ENCODE measurements at regions not wholly inside any gene's neighbourhood (a gene's known extent, or its start where the extent isn't known, plus 50 kb on each side); places are given as distances from the start of the nearest gene placed in this dataset.

DNA sequence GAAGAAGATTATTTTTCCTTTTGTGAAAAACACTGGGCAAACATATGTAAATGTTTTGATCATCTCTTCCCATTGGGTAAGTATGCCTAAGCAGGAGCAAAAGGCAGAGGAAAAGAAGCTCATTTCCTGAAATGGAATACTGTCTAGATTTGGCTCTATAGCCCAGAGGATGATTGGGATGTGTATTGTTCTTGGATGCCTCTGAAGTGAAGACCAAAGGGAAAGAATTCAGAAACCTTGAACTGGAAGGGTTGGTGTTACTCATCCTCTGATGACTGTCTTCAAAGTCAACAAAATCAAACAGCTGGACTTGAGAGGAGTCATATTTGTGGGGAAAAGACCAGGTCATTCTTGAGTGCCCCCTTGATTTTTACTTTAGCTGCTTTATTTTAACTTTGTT, 112.6 kb upstream of the NT5C1B start:
- H3K27me3 ChIP-seq (ENCODE audit: insufficient read depth, low read depth, low read length): no peaks in the 10 kb centered on the region
- no peaks in the 10 kb centered on the region for H3K79me2 ChIP-seq (replicated peaks; ENCODE audit: insufficient read depth, low read length)
- H3K9me2 ChIP-seq (ENCODE audit: insufficient read depth, low read length): no peaks in the 10 kb centered on the region
- H4K20me1 ChIP-seq (ENCODE audit: insufficient read depth): no peaks in the 10 kb centered on the region
- no peak overlapping the region for H2AFZ ChIP-seq (ENCODE audit: low read depth, low read length)
- no peak overlapping the region for H3K4me3 ChIP-seq (ENCODE audit: low read length)
- H3K36me3 ChIP-seq (ENCODE audit: insufficient read depth, low read length): no peaks in the 10 kb centered on the region
- H3K9ac ChIP-seq (ENCODE audit: low read length): no peak overlapping the region
- H3K9me3 ChIP-seq (ENCODE audit: low read length): no peaks in the 10 kb centered on the region
- TF ChIP-seq TAF1 (IDR thresholded peaks at IDR 0.05; ENCODE audit: low read depth): no peak
- no peak overlapping the region for H3K27ac ChIP-seq (ENCODE audit: low read length)
- H3K4me2 ChIP-seq (ENCODE audit: low read length): no peak overlapping the region
- H3F3A ChIP-seq (ENCODE audit: insufficient read depth, low read length, poor library complexity, severe bottlenecking): no peaks in the 10 kb centered on the region

DNA sequence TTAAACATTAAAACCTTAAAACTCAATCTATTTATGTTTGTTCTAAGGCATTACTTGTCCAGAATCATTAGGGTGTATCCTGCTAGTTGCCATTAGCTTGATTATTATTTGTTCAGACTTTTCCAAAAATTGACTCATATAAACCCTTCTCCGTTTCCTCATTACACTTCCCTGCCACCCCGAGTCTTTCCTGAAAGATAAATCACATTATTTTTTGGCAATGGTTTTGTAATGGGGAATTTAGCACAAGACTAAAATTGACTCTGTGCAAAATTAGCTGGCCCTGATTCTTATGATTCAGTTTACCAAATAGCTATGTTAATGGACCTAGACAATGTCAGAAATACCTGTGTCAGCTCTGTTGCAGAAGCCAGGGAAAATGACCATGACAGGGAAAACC, 112.2 kb upstream of the NT5C1B start:
- H3K36me3 ChIP-seq (ENCODE audit: insufficient read depth, low read length): no peaks in the 10 kb centered on the region
- H3K27ac ChIP-seq (ENCODE audit: low read length): no peak overlapping the region
- no peaks in the 10 kb centered on the region for H3K27me3 ChIP-seq (ENCODE audit: insufficient read depth, low read depth, low read length)
- H3K9ac ChIP-seq (ENCODE audit: low read length): no peak overlapping the region
- no peak overlapping the region for H3K4me3 ChIP-seq (ENCODE audit: low read length)
- no peak overlapping the region for H2AFZ ChIP-seq (ENCODE audit: low read depth, low read length)
- TF ChIP-seq POLR2AphosphoS5 (IDR thresholded peaks at IDR 0.05) (no peak), MXI1 (conservative IDR thresholded peaks at IDR 0.05; ENCODE audit: poor library complexity, severe bottlenecking) (no peak), EP300 (conservative IDR thresholded peaks at IDR 0.05; ENCODE audit: poor library complexity, severe bottlenecking) (no peak), RAD21 (conservative IDR thresholded peaks at IDR 0.05) (no peak), REST (IDR thresholded peaks at IDR 0.05; ENCODE audit: borderline replicate concordance) (no peak), SMC3 (conservative IDR thresholded peaks at IDR 0.05; ENCODE audit: poor library complexity) (no peak), TAF1 (IDR thresholded peaks at IDR 0.05; ENCODE audit: low read depth) (no peak)
- no peaks in the 10 kb centered on the region for H3F3A ChIP-seq (ENCODE audit: insufficient read depth, low read length, poor library complexity, severe bottlenecking)
- no peaks in the 10 kb centered on the region for H4K20me1 ChIP-seq (ENCODE audit: insufficient read depth)
- H3K9me3 ChIP-seq (ENCODE audit: low read length): no peaks in the 10 kb centered on the region
- H3K79me2 ChIP-seq (replicated peaks; ENCODE audit: insufficient read depth, low read length): no peaks in the 10 kb centered on the region
- no peak overlapping the region for H3K4me2 ChIP-seq (ENCODE audit: low read length)
- H3K9me2 ChIP-seq (ENCODE audit: insufficient read depth, low read length): no peaks in the 10 kb centered on the region

DNA sequence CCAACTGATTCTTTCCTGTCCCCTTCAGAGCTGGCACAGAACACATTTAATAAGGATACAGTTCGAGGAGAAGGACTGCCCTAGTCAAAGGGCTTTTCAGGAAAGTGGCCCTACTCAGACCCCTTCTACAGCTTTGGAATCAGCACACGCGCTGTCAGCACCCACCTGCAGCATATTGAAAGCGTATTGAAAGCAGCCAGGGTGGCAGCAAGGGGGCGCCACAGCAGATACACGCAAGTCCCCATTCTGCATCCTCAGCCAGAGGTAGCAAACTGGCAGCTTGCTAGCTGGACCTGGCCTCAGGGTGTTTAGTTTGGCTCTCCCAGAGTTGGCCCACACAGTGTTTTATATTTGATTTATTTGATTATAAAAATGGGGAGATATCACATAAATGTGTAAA, 101.0 kb upstream of the NT5C1B start:
- no peaks in the 10 kb centered on the region for H4K20me1 ChIP-seq (ENCODE audit: insufficient read depth)
- no peak overlapping the region for H3K4me2 ChIP-seq (ENCODE audit: low read length)
- no peak overlapping the region for H3K4me3 ChIP-seq (ENCODE audit: low read length)
- TF ChIP-seq EZH2 (IDR thresholded peaks at IDR 0.05; ENCODE audit: borderline replicate concordance, insufficient read depth, low read length, poor library complexity, severe bottlenecking): no peak
- H3K9me2 ChIP-seq (ENCODE audit: insufficient read depth, low read length): no peaks in the 10 kb centered on the region
- no peaks in the 10 kb centered on the region for H3K79me2 ChIP-seq (replicated peaks; ENCODE audit: insufficient read depth, low read length)
- H3K36me3 ChIP-seq (ENCODE audit: insufficient read depth, low read length): no peaks in the 10 kb centered on the region
- no peak overlapping the region for H2AFZ ChIP-seq (ENCODE audit: low read depth, low read length)
- H3K9ac ChIP-seq (ENCODE audit: low read length): no peak overlapping the region
- H3F3A ChIP-seq (ENCODE audit: insufficient read depth, low read length, poor library complexity, severe bottlenecking): no peaks in the 10 kb centered on the region
- H3K27me3 ChIP-seq (ENCODE audit: insufficient read depth, low read depth, low read length): no peaks in the 10 kb centered on the region
- H3K27ac ChIP-seq (ENCODE audit: low read length): no peak overlapping the region
- no peaks in the 10 kb centered on the region for H3K9me3 ChIP-seq (ENCODE audit: low read length)

Measured in neural cell (in vitro differentiated cells).